GM21360 (cell line): ENCODE measurements at regions not wholly inside any gene's neighbourhood (a gene's known extent, or its start where the extent isn't known, plus 50 kb on each side); places are given as distances from the start of the nearest gene placed in this dataset.
"Not testable (repeated sequence)": the region's sequence is repeated elsewhere in the genome, so short reads cannot be mapped to it uniquely, and the experiment has no call there.

Experiments
- ATAC-seq: cut with Tn5 transposase; IDR thresholded peaks from one replicate; pipeline ENCODE4 v1.9.1; 2021; ENCODE audit warnings: mild to moderate bottlenecking, moderate library complexity; ENCODE audit not compliant: unreplicated experiment

- no peak for ATAC-seq
Measured at GRCh38 chr10:124324856-124325632, 93.7 kb downstream of the OAT start.

GRCh38 chr10:124324451-124324850 lies 94.3 kb downstream of the OAT start:
- ATAC-seq, result no peak

DNA sequence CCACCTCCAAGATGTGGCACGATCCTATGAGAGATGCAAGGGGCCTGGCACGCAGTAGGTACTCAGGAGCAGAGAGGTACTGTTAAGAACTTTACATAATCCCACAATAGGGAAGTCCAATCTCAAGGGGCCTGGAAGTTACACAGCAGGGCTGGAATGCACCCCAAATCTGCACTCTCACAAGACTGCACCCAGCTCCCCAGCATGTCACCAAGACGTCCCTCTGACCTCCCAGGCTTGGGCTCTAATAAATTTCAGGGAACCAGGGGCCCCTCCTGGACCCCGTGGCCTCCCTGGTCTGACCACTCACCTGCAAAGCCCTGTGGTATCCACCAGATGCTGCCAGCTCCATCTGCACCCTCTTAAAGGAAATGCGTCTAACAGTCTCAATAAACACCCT lies 94.9 kb downstream of the OAT start:
- ATAC-seq, result no peak

DNA sequence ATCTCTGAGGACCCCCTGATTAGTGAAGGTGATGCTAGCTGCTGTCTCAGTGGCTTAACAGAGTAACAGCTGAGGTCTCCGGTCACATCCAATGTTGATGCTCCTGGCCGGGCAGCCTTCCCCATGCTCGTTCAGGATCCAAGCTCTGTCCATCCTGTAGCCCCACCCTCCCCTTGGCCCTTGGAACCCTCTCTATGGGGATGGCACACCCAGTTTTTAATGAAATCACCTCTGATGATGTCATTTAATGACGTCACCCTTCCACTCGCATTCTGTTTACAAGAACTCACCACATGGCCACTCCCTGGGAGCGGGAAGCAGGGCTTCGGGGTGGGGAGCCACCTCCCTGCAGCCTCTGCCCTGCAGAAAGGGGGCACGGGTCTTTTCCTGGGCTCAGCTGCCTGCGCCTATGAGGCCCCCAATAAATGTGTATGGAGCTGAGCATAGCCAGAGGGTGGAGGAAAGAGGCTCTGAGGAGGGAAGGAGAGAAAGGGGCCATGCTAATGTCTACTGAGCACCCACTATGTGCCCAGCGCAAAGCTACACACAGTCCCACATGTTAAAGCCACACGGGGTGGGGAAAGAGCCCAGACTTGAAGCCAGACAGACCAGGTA lies 95.5 kb downstream of the OAT start:
- no peak for ATAC-seq

DNA sequence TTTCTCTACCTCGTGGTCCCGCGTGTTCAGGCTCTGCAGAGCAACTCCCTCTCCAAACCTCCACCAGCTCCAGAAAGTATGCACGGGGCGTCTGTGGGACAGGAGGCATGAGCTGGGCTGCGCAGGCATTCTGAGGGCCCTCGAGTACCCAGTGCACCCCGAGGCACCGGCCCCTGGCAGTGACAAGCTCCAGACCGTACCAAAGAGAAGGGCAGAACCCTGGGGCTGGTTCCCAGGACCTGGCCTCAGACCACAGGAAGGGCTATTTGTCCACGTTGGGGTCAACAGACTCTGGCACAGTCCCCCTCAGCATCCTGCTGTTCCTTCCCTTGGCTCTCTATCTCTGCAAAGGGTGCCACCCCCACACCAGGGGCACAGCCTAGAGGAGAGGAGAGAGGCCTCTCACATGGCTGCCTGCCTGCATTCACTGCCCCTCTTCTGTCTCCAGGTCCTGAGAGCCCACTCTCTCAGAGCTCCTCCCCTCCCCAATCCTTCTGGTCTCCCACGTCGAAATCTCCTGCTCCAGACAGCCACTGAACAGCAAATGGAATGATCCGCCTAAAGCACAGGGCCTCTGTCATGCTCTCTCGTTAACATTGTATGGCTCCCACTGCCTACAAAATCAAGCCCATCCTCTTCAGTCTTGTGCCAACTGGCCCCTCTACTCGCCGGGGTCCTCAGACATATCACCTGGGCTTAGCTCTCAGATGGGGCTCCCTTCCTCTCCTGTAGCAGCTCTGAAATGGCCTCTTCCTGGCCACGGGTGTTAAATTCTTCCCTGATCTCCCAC lies 96.3 kb downstream of the OAT start:
- ATAC-seq, result no peak

GRCh38 chr10:124321433-124322089 lies 97.2 kb downstream of the OAT start:
- no peak for ATAC-seq

- ATAC-seq, result no peak
Measured at GRCh38 chr10:124320778-124321432, 97.8 kb downstream of the OAT start.

- no peak for ATAC-seq
Measured at GRCh38 chr10:124319926-124320391, 98.8 kb downstream of the OAT start.

- not testable (repeated sequence) for ATAC-seq
Measured at GRCh38 chr10:124319520-124319919, 99.2 kb downstream of the OAT start.

GRCh38 chr10:124318811-124319210 lies 99.9 kb downstream of the OAT start:
- no peak for ATAC-seq

DNA sequence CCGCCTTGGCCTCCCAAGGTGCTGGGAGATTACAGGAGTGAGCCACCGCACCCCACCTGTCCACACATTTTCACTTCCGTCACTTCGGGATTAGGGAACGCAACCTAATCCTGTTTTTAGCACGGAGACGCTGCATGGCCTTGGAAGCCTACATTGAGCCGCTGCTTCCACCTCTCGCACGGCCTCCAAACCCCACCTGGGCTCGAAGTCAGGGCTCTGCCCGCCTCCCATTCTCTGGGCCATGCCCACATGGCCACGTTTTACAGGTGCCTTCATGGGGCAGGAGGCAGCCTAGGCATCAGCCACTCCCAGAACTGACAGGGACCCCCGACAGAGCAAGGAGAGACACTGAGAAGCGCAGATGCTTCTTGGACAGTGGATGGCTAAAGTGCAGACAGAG lies 100.6 kb downstream of the OAT start:
- ATAC-seq, result no peak

- no peak for ATAC-seq
Measured at GRCh38 chr10:124316326-124316725, 102.4 kb downstream of the OAT start.

DNA sequence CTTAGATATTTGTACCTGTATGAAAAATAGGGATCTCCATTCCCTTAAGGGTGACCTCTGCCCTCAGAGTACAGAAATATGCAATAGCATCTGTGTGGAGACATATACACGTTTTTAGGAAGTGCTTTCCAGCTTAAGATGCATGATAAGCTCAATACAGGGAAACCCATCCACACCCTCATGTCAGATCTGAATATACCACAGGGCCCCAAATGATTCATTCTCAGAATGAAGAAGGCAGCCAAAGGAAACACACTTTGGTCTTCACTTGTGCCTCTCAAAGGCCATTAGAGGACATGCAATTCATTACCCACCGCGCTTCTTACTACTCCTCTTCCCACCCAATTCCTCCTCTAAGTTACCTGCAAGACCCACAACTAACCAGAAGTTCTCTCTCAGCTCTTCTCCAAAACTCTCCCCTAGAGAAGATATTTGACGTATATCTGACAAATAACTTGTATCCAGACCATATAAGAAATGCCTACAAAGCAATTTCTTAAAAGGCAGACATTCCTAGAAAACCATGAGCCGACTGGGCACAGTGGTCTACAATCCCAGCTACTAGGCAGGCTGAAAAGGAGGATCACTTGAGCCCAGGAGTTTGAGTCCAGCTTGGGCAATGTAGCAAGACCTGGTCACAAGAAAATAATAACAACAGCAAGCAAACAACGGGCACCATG lies 103.0 kb downstream of the OAT start:
- ATAC-seq, result no peak

DNA sequence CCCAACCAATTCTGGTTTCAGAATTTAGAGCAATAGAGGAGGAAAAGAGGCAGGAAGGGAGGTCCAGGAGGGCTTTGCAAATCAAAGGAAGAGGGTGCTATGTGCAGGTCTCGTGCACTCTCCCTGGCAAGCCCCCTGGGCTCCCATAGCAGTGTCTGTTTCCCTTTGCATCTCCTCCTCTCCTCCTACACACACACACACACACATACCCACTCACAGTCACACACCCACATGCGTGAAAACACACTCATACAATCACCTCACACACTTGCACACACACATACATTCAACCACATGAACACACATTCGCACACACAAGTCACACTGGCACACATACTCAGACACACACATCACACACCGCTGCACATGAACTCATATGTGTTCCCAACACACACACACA lies 105.3 kb downstream of the OAT start:
- ATAC-seq, result no peak

DNA sequence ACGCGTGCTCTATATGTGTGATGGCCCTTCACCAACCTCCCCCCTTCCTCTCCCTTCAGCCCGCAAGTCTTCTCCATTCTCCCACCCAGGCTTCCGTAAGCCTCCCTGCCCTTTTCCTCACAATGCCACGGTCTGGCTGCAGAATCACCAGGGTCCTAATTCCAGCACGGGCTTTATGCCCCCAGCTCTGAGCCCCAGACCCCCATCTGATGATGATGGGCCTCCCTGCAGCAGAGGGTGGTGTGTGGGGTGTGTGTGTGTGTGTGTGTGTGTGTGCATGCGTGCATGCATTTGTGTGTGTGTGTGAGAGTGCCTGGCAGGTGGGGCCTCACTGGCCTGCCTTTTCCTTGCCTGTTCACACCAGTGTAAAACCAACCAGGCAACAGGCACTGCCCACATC lies 109.9 kb downstream of the OAT start:
- ATAC-seq, result no peak

DNA sequence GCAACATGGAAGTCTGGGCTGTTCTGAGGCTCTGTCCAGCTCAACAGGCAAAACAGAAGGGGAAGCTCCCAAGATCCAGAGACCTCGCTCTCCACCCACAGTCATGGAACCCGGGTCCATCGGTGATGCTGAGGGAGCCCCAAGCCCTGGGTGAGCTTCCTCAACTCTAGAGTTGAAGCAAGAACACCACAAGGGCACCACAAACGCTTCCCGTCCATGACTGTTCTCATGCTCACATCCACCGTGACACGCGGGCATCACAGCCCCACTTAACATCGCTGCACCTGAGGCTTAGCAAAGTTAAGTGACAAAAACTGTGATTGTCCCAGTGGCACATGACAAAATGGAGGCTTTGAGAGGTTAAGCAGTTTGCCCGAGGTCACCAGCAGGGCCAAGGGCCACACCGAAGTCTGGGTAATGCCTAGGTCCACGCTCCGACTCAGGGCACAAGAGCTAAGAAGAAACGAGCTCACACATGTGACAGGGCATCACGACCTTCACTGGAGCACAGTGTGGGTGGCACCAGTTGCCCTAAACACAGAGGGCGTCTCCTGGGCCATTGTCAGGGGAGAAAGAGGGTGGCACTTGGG lies 110.6 kb downstream of the OAT start:
- no peak for ATAC-seq

GRCh38 chr10:124307591-124307990 lies 111.1 kb downstream of the OAT start:
- no peak for ATAC-seq

DNA sequence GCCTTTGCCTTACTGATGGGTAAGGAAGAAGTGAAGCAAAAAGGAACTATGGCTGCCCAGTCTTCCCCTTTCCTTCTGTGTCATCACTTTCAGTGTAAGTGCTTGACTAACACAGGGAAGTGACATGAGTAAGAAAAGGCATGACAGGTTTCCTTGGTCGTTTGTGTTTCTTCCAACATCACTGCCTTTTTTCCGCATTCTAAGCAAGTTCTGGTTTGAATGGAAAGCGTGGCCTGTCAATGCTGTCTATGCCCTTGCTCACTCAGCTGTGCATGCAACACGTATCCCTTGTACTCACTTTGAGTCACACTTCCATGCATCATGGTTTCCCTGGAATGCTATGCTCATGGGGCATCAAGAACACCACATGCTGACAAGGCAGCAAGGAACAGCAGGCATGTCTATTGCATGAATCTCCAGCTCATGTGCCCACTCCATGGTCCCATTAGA lies 111.8 kb downstream of the OAT start:
- no peak for ATAC-seq

GRCh38 chr10:124306520-124306919 lies 112.2 kb downstream of the OAT start:
- no peak for ATAC-seq

DNA sequence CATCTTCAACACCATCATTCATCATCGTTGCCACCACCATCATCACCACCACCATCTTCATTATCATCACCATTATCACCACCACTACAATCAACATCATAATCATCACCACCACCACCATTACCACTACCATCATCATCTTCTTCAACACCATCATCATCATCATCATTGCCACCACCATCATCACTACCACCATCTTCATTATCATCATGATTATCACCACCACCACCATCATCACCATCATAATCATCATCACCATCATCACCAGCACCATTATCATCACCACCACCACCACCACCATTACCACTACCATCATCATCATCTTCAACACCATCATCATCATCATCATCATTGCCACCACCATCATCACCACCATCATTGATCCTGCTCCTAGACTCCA lies 112.7 kb downstream of the OAT start:
- ATAC-seq, result no peak
